Kidney epithelial cell (primary cell): ENCODE measurements at regions not wholly inside any gene's neighbourhood (a gene's known extent, or its start where the extent isn't known, plus 50 kb on each side); places are given as distances from the start of the nearest gene placed in this dataset.

ENCODE experiments used
- DNase-seq: peaks from one replicate; pipeline ENCODE4 v3.0.0-alpha.2; 2010; ENCODE audit warnings: low read depth
- H3K27me3 ChIP-seq: 2 replicates; pipeline ENCODE4 v1.6.0; 2011; ENCODE audit warnings: low read length; ENCODE audit not compliant: control insufficient read depth, insufficient read depth
- H3K36me3 ChIP-seq: 2 replicates; pipeline ENCODE4 v1.5.1; 2011; ENCODE audit warnings: low read length; ENCODE audit not compliant: control insufficient read depth, insufficient read depth
- H3K4me3 ChIP-seq: 2 replicates; pipeline ENCODE4 v1.5.1; 2011; ENCODE audit warnings: low read depth, mild to moderate bottlenecking, control low read depth, low read length
- CTCF ChIP-seq: IDR thresholded peaks from 2 replicates; pipeline ENCODE4 v1.5.1; 2011; ENCODE audit warnings: mild to moderate bottlenecking, moderate library complexity, low read length, control low read depth, inconsistent platforms; ENCODE audit not compliant: insufficient read depth, poor library complexity, severe bottlenecking

DNA sequence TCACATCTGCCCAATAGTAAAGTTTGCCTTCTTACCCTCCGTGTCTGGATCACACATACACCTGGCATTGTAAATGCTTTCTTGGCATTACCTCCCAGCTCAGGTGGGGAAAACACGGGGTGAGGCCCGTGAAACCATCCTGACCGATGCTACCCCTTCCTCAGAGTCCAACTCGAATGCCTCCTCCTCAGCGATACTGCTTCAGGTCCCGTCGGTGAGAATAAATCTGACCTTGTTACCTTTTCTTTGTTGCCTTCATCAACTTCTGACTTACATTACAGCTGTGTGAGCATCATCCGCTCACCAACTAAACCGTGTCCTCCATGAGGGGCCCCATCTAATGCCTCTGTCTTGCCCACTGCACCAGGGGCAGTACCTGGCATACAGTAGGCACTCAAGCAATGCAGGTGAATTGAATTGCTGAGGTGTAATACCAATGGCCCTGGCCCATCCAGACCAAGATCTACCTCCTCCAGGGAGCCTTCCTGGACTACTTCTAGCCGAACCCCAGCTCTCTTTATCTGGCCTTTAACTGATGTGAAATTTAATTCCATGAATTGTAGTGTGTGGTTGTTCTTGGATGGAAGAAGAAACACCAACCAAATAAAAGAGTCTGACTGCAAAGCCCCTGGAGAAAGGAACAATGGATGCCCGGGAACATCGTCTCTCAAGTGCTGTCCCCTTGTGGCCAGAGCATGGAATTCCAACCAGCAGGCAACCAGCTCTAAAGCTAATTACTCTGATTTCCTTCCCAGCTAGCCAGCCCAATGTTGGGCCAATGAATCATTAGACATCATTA lies 141.5 kb downstream of the ANKRD60 start:
- Histone ChIP-seq H3K27me3 (no peaks in the 10 kb centered on the region), H3K36me3 (no peaks in the 10 kb centered on the region), H3K4me3 (no peak overlapping the region)
- TF ChIP-seq CTCF = peak; percentile 94
- DNase-seq = no peak

- Histone ChIP-seq H3K4me3 (no peak overlapping the region), H3K27me3 (no peaks in the 10 kb centered on the region), H3K36me3 (no peaks in the 10 kb centered on the region)
- DNase-seq = no peak
- no peak for TF ChIP-seq CTCF
Measured at GRCh38 chr20:58084966-58085365, 143.5 kb downstream of the ANKRD60 start.

DNA sequence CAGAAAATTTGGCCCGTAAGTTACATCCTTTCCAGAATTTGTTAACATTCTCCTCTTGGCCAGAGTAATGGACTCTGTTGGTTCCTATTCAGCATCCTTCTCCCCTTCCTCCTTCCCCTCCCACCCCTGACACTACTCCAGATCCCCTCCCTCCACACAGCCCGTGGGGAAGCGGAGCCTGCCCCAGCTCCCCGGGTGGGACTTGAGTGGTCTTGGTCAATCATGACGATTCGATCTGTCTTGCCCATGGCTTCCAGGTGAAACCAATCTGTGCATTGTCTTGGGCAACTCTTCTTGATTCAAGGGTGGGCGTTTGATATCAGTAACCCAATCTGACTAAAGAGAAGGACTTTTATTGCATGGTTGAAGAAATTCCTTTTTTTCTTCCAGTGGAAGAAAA lies 143.9 kb downstream of the ANKRD60 start:
- Histone ChIP-seq H3K27me3 (no peaks in the 10 kb centered on the region), H3K4me3 (no peak overlapping the region), H3K36me3 (no peaks in the 10 kb centered on the region)
- no peak for TF ChIP-seq CTCF
- no peak for DNase-seq

- TF ChIP-seq CTCF = no peak
- no peak for DNase-seq
- Histone ChIP-seq H3K4me3 (no peak overlapping the region), H3K27me3 (no peaks in the 10 kb centered on the region), H3K36me3 (no peaks in the 10 kb centered on the region)
Measured at GRCh38 chr20:58081846-58082245, 146.6 kb downstream of the ANKRD60 start.

DNA sequence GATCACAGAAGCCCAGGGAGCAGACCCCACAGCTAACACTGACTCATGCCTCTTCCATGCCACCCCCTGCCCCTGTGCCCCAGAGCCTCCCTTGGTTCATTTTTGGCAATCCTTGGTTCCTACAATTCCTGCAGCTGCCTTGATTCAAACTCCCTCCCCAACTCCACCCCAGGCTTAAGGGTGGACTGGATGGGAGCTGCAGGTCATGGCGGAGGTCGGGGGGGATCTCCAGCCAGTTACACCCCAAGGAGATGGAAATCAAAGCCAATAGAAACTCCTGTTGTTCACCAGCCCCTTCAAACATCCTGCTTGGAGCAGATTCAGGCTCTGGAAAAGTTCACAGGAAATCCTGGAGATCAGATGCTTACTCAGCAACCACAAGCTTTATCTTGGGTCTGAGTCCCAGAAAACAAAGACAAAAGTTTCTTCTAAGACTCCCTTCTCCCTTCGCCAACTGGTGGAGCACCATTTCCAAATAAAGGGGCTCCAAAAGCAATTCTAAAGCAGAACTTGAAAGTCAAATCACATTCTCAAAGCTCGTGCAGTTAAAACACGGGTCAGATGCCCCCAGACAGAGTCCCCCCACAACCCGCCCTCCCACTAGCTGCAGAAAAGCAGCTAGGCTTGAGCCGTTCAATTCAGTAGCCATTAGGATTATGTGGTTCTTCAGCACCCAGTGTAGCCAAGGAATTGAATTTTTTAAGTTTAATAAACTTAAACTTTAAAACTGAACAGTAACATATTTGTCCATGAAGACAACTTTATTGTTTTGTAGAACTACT lies 149.5 kb downstream of the ANKRD60 start:
- no peak overlapping the region for H3K4me3 ChIP-seq
- DNase-seq = no peak
- no peak for TF ChIP-seq CTCF
- no peaks in the 10 kb centered on the region for H3K36me3 ChIP-seq
- H3K27me3 ChIP-seq = no peaks in the 10 kb centered on the region
